DOHH2 (cell line): ENCODE measurements at regions not wholly inside any gene's neighbourhood (a gene's known extent, or its start where the extent isn't known, plus 50 kb on each side); places are given as distances from the start of the nearest gene placed in this dataset.

Experiments used
- CTCF ChIP-seq: fragments of 200-600 bp; sonication (generic); IDR thresholded peaks from one replicate; pipeline ENCODE4 v1.5.1; 2014; ENCODE audit warnings: antibody characterized with exemption, mild to moderate bottlenecking, low read depth, low read length; ENCODE audit not compliant: poor library complexity, severe bottlenecking
- EZH2phosphoT487 ChIP-seq: fragments of 200-600 bp; sonication (generic); IDR thresholded peaks from 2 replicates; pipeline ENCODE4 v1.6.1; 2017; ENCODE audit warnings: borderline replicate concordance, mild to moderate bottlenecking, antibody characterized with exemption, low read length, moderate library complexity, mixed read lengths

GRCh38 chr3:15860014-15860934 is 62.5 kb upstream of the ANKRD28 start:
- TF ChIP-seq EZH2phosphoT487: no peak
- peak; percentile 17 for TF ChIP-seq CTCF
